ENCODE measurements at regions not wholly inside any gene's neighbourhood (a gene's known extent, or its start where the extent isn't known, plus 50 kb on each side); places are given as distances from the start of the nearest gene placed in this dataset.

- TF ChIP-seq EZH2 (IDR thresholded peaks at IDR 0.05) = no peak
- TF ChIP-seq POLR2A (IDR thresholded peaks at IDR 0.05; ENCODE audit: borderline replicate concordance, extremely low read depth, insufficient read depth, insufficient read length) = no peak
- no peak for TF ChIP-seq ZFX (IDR thresholded peaks at IDR 0.05)
- TF ChIP-seq CTCF (IDR thresholded peaks at IDR 0.05 in 2 of 3, conservative IDR thresholded peaks at IDR 0.05 in 1 of 3; ENCODE audit: borderline replicate concordance in 1 of 3, insufficient read depth in 1 of 3, low read depth in 2 of 3, low read length in 2 of 3) = no peak
- no peak for TF ChIP-seq MAX (IDR thresholded peaks at IDR 0.05)
- TF ChIP-seq ZNF274 (IDR thresholded peaks at IDR 0.05; ENCODE audit: low read depth, low read length) = no peak
- no peak for TF ChIP-seq REST (IDR thresholded peaks at IDR 0.05; ENCODE audit: low read depth)
- TF ChIP-seq ZBTB33 (IDR thresholded peaks at IDR 0.05; ENCODE audit: extremely low read depth, insufficient replicate concordance, low read length) = no peak
These were observed 859.1 kb upstream of the ACVR2A start for GRCh38 chr2:146985753-146986152.
